ENCODE measurements at regions not wholly inside any gene's neighbourhood (a gene's known extent, or its start where the extent isn't known, plus 50 kb on each side); places are given as distances from the start of the nearest gene placed in this dataset.
"Not testable (repeated sequence)": the region's sequence is repeated elsewhere in the genome, so short reads cannot be mapped to it uniquely, and the experiment has no call there.

DNA sequence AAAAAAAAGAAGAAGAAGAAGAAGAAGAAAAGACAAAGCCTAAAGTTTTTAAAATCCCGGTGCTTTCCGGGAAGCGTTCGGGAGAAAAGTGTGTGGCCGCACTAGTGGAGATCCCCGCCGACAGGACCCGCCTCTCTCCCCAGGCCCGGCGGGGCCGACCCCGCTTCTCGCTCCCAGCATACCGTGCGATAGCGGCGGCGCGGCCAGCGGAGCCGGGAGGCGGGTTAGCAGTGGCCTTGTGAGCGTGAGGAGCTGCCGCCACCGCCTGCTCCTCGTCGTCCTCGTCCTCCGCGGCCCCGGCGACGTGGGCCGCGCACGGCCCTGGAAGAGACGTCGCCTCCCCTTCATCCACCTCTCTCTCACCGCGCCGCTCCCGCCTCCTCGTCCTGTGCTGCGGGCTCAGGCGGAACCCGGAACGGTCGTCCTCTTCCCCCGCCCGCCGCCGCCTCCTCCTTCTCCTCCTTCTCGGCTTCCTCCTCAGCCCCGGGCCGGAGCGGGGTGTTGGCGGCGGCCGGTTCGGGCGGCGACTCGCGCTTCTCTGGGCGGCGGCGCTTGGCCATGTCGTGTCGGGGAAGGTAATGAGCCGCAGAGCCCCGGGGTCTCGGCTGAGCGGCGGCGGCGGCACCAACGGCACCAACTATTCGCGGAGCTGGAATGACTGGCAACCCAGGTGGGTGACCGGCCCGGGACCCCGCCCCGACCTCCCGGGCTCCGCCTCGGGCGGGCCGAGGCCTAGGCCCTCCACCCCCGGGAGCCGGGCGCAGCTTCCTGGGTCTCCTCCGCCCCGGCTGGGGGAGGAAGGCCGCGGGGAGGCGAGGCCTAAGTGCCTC is 62.6 kb upstream of the CDR2 start:
- H3K9ac ChIP-seq (ENCODE audit: low read length): peak overlapping the region; percentile 89
- H3K36me3 ChIP-seq (ENCODE audit: control insufficient read depth, insufficient read depth, low read length); H3K27me3 ChIP-seq (ENCODE audit: control insufficient read depth, insufficient read depth, low read length); H3K4me1 ChIP-seq (ENCODE audit: control insufficient read depth, insufficient read depth, low read length); H3K9me3 ChIP-seq (ENCODE audit: control insufficient read depth, insufficient read depth, low read depth, low read length): not testable (repeated sequence)
- peak overlapping the region; percentile 87; the same call in 1 of the 2 replicates for H3K27ac ChIP-seq (ENCODE audit: low read depth, low read length)
- peak overlapping the region; percentile 82 for H3K4me3 ChIP-seq (ENCODE audit: low read depth, low read length)

- not testable (repeated sequence) for H3K9me3 ChIP-seq (ENCODE audit: control insufficient read depth, insufficient read depth, low read depth, low read length); H3K4me1 ChIP-seq (ENCODE audit: control insufficient read depth, insufficient read depth, low read length); H3K36me3 ChIP-seq (ENCODE audit: control insufficient read depth, insufficient read depth, low read length); H3K27me3 ChIP-seq (ENCODE audit: control insufficient read depth, insufficient read depth, low read length)
- peak overlapping the region; percentile 82 for H3K4me3 ChIP-seq (ENCODE audit: low read depth, low read length)
- peak overlapping the region; percentile 87; the same call in 1 of the 2 replicates for H3K27ac ChIP-seq (ENCODE audit: low read depth, low read length)
- H3K9ac ChIP-seq (ENCODE audit: low read length): peak overlapping the region; percentile 89
These were observed 62.0 kb upstream of the CDR2 start for GRCh38 chr16:22436326-22436822.

GRCh38 chr16:22431314-22431713 is 56.9 kb upstream of the CDR2 start:
- not testable (repeated sequence) for H3K9ac ChIP-seq (ENCODE audit: low read length); H3K27ac ChIP-seq (ENCODE audit: low read depth, low read length); H3K9me3 ChIP-seq (ENCODE audit: control insufficient read depth, insufficient read depth, low read depth, low read length); H3K4me3 ChIP-seq (ENCODE audit: low read depth, low read length); H3K4me1 ChIP-seq (ENCODE audit: control insufficient read depth, insufficient read depth, low read length); H3K27me3 ChIP-seq (ENCODE audit: control insufficient read depth, insufficient read depth, low read length)
- peaks cover 24% of the 10 kb centered on the region for H3K36me3 ChIP-seq (ENCODE audit: control insufficient read depth, insufficient read depth, low read length)

GRCh38 chr16:22428654-22429053 is 54.2 kb upstream of the CDR2 start:
- Histone ChIP-seq H3K36me3 (ENCODE audit: control insufficient read depth, insufficient read depth, low read length) (peaks cover 29% of the 10 kb centered on the region), H3K9me3 (ENCODE audit: control insufficient read depth, insufficient read depth, low read depth, low read length) (no peaks in the 10 kb centered on the region), H3K9ac (ENCODE audit: low read length) (no peak overlapping the region), H3K4me1 (ENCODE audit: control insufficient read depth, insufficient read depth, low read length) (no peaks in the 10 kb centered on the region), H3K4me3 (ENCODE audit: low read depth, low read length) (no peak overlapping the region), H3K27me3 (ENCODE audit: control insufficient read depth, insufficient read depth, low read length) (no peaks in the 10 kb centered on the region), H3K27ac (ENCODE audit: low read depth, low read length) (no peak overlapping the region)

- H3K4me3 ChIP-seq (ENCODE audit: low read depth, low read length): no peak overlapping the region
- H3K9me3 ChIP-seq (ENCODE audit: control insufficient read depth, insufficient read depth, low read depth, low read length): no peaks in the 10 kb centered on the region
- H3K27ac ChIP-seq (ENCODE audit: low read depth, low read length): no peak overlapping the region
- H3K36me3 ChIP-seq (ENCODE audit: control insufficient read depth, insufficient read depth, low read length): peaks cover 30% of the 10 kb centered on the region
- H3K9ac ChIP-seq (ENCODE audit: low read length): no peak overlapping the region
- H3K27me3 ChIP-seq (ENCODE audit: control insufficient read depth, insufficient read depth, low read length): no peaks in the 10 kb centered on the region
- no peaks in the 10 kb centered on the region for H3K4me1 ChIP-seq (ENCODE audit: control insufficient read depth, insufficient read depth, low read length)
These were observed 53.1 kb upstream of the CDR2 start for GRCh38 chr16:22427556-22427955.

DNA sequence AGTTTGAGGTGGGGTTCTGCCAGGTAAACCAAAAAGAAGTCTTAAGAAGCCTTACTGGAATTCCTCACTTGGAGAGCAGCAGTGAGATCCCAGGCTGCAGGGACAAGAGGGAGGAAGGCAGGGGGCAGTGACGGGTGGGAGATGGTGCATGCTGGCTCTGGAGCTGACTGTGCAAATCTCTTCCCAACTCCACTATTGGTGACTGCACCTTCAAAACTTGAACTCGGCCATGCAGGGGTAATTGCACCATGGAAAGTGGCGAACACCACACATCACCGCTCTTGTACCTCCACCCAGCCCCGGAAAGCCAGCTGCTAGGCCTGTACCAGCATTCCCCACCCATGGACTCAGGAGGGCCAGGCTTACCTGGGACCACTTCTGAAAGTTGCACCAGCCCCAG is 51.4 kb upstream of the CDR2 start:
- Histone ChIP-seq H3K4me1 (ENCODE audit: control insufficient read depth, insufficient read depth, low read length) (no peaks in the 10 kb centered on the region), H3K27me3 (ENCODE audit: control insufficient read depth, insufficient read depth, low read length) (no peaks in the 10 kb centered on the region), H3K36me3 (ENCODE audit: control insufficient read depth, insufficient read depth, low read length) (peaks cover 34% of the 10 kb centered on the region), H3K9me3 (ENCODE audit: control insufficient read depth, insufficient read depth, low read depth, low read length) (no peaks in the 10 kb centered on the region), H3K4me3 (ENCODE audit: low read depth, low read length) (no peak overlapping the region), H3K27ac (ENCODE audit: low read depth, low read length) (no peak overlapping the region), H3K9ac (ENCODE audit: low read length) (no peak overlapping the region)

GRCh38 chr16:22425036-22425801 is 50.8 kb upstream of the CDR2 start:
- no peak overlapping the region for H3K27ac ChIP-seq (ENCODE audit: low read depth, low read length)
- no peaks in the 10 kb centered on the region for H3K4me1 ChIP-seq (ENCODE audit: control insufficient read depth, insufficient read depth, low read length)
- H3K4me3 ChIP-seq (ENCODE audit: low read depth, low read length): no peak overlapping the region
- no peak overlapping the region for H3K9ac ChIP-seq (ENCODE audit: low read length)
- no peaks in the 10 kb centered on the region for H3K27me3 ChIP-seq (ENCODE audit: control insufficient read depth, insufficient read depth, low read length)
- H3K9me3 ChIP-seq (ENCODE audit: control insufficient read depth, insufficient read depth, low read depth, low read length): no peaks in the 10 kb centered on the region
- peaks cover 34% of the 10 kb centered on the region for H3K36me3 ChIP-seq (ENCODE audit: control insufficient read depth, insufficient read depth, low read length)

- Histone ChIP-seq H3K9ac (ENCODE audit: low read length) (no peak overlapping the region), H3K4me1 (ENCODE audit: control insufficient read depth, insufficient read depth, low read length) (no peaks in the 10 kb centered on the region), H3K4me3 (ENCODE audit: low read depth, low read length) (no peak overlapping the region), H3K27me3 (ENCODE audit: control insufficient read depth, insufficient read depth, low read length) (no peaks in the 10 kb centered on the region), H3K27ac (ENCODE audit: low read depth, low read length) (no peak overlapping the region), H3K9me3 (ENCODE audit: control insufficient read depth, insufficient read depth, low read depth, low read length) (no peaks in the 10 kb centered on the region), H3K36me3 (ENCODE audit: control insufficient read depth, insufficient read depth, low read length) (peaks cover 35% of the 10 kb centered on the region)
These were observed 49.9 kb upstream of the CDR2 start for GRCh38 chr16:22424161-22424937.

All from HUES6 (cell line).